Common myeloid progenitor, CD34-positive (primary cell): ENCODE measurements at regions not wholly inside any gene's neighbourhood (a gene's known extent, or its start where the extent isn't known, plus 50 kb on each side); places are given as distances from the start of the nearest gene placed in this dataset.

ENCODE experiments used
- CTCF ChIA-PET: fragments of 350-600 bp; sonication (Branson Sonifier 250); formaldehyde crosslinking; loops from one replicate; lab custom pipeline; 2021; ENCODE audit warnings: antibody characterized with exemption; lab: Charles Lee
- POLR2A ChIA-PET: fragments of 350-600 bp; sonication (Branson Sonifier 250); formaldehyde crosslinking; loops from one replicate; lab custom pipeline; 2021; ENCODE audit warnings: antibody characterized with exemption; lab: Charles Lee
- DNase-seq, 3 donors: peaks; one replicate each; pipeline versions ENCODE4 v3.0.0 to v3.0.0-alpha.2; 2013
- H3K27ac ChIP-seq, 2 experiments: 1 replicate in 1 of 2; 2 replicates in 1 of 2; pipeline ENCODE4 v1.7.0; 2013; ENCODE audit warnings: inconsistent platforms in 2 of 2, low read length in 2 of 2, mild to moderate bottlenecking in 2 of 2, low read depth in 1 of 2, moderate library complexity in 1 of 2; ENCODE audit not compliant: severe bottlenecking in 2 of 2, insufficient read depth in 1 of 2, poor library complexity in 1 of 2
- H3K27me3 ChIP-seq, 5 experiments: replicated peaks in 2 of 5; 1 replicate in 3 of 5; 2 replicates in 2 of 5; pipeline versions ENCODE4 v1.6.1 to v1.7.0; 2013; ENCODE audit warnings: low read length in 4 of 5, mild to moderate bottlenecking in 2 of 5, moderate library complexity in 2 of 5, inconsistent platforms in 1 of 5; ENCODE audit not compliant: insufficient read depth in 5 of 5, control insufficient read depth in 4 of 5
- H3K36me3 ChIP-seq, 4 experiments: 1 replicate in 2 of 4; 2 replicates in 2 of 4; pipeline versions ENCODE4 v1.6.1 to v1.7.0; 2013; ENCODE audit warnings: low read length in 3 of 4, control low read depth in 1 of 4, mild to moderate bottlenecking in 1 of 4; ENCODE audit not compliant: control insufficient read depth in 4 of 4, insufficient read depth in 4 of 4
- H3K4me1 ChIP-seq, 4 experiments: 1 replicate in 3 of 4; 2 replicates in 1 of 4; pipeline versions ENCODE4 v1.6.1 to v1.7.1; 2013; ENCODE audit warnings: low read length in 3 of 4, mild to moderate bottlenecking in 3 of 4, control low read depth in 1 of 4, inconsistent platforms in 1 of 4, moderate library complexity in 1 of 4; ENCODE audit not compliant: control insufficient read depth in 4 of 4, insufficient read depth in 4 of 4; ENCODE audit errors: control extremely low read depth in 1 of 4
- H3K4me3 ChIP-seq, 7 experiments: 1 replicate in 4 of 7; 2 replicates in 3 of 7; pipeline versions ENCODE4 v1.5.1 to v1.7.0; 2013; ENCODE audit warnings: mild to moderate bottlenecking in 7 of 7, low read length in 6 of 7, moderate library complexity in 6 of 7, inconsistent platforms in 2 of 7, low read depth in 2 of 7, control low read depth in 1 of 7; ENCODE audit not compliant: insufficient read depth in 4 of 7, control insufficient read depth in 1 of 7; ENCODE audit errors: extremely low read depth in 1 of 7
- H3K9me3 ChIP-seq, 5 experiments: 1 replicate in 4 of 5; 2 replicates in 1 of 5; pipeline versions ENCODE4 v1.6.1 to v1.7.1; 2013; ENCODE audit warnings: low read length in 4 of 5, mild to moderate bottlenecking in 2 of 5, inconsistent platforms in 1 of 5, low read depth in 1 of 5, moderate library complexity in 1 of 5; ENCODE audit not compliant: control insufficient read depth in 4 of 5, insufficient read depth in 2 of 5; ENCODE audit errors: control extremely low read depth in 1 of 5
- WGBS: methylation state at CpG from one replicate; pipeline ENCODE4 v1.1.5; 2013; ENCODE audit not compliant: insufficient coverage; 5-methylcytosine and 5-hydroxymethylcytosine counted together

GRCh38 chr11:26891501-26891900 is 102.4 kb upstream of the FIBIN start:
- no peaks in the 10 kb centered on the region for H3K36me3 ChIP-seq
- WGBS, result no CpG with 5 or more reads among the region's 2 CpGs
- ChIA-PET POLR2A (no interaction called here), CTCF (no interaction called here)
- H3K27me3 ChIP-seq, result no peaks in the 10 kb centered on the region
- no peaks in the 10 kb centered on the region for H3K9me3 ChIP-seq
- H3K27ac ChIP-seq, result no peak overlapping the region
- H3K4me1 ChIP-seq, result no peaks in the 10 kb centered on the region
- no peak for DNase-seq
- no peak overlapping the region for H3K4me3 ChIP-seq

GRCh38 chr11:26896719-26897118 is 97.2 kb upstream of the FIBIN start:
- no peaks in the 10 kb centered on the region for H3K36me3 ChIP-seq
- no peak overlapping the region for H3K27ac ChIP-seq
- H3K4me3 ChIP-seq, result no peak overlapping the region
- ChIA-PET POLR2A (no interaction called here), CTCF (no interaction called here)
- 80% methylated on average over 1 of the region's 2 CpGs for WGBS
- no peaks in the 10 kb centered on the region for H3K27me3 ChIP-seq
- no peaks in the 10 kb centered on the region for H3K9me3 ChIP-seq
- no peaks in the 10 kb centered on the region for H3K4me1 ChIP-seq
- DNase-seq, result no peak

- POLR2A ChIA-PET, result no interaction called here
- Histone ChIP-seq H3K4me3 (no peak overlapping the region), H3K4me1 (no peaks in the 10 kb centered on the region), H3K9me3 (no peaks in the 10 kb centered on the region), H3K36me3 (no peaks in the 10 kb centered on the region), H3K27ac (no peak overlapping the region), H3K27me3 (no peaks in the 10 kb centered on the region)
- whole genome bisulfite sequencing, result no CpG with 5 or more reads among the region's 1 CpG
- CTCF ChIA-PET, result no interaction called here
- no peak for DNase-seq
Observed at GRCh38 chr11:26898799-26899198, 95.1 kb upstream of the FIBIN start.

GRCh38 chr11:26901162-26901561 is 92.8 kb upstream of the FIBIN start:
- no peaks in the 10 kb centered on the region for H3K27me3 ChIP-seq
- H3K4me1 ChIP-seq, result no peaks in the 10 kb centered on the region
- no peak overlapping the region for H3K4me3 ChIP-seq
- H3K36me3 ChIP-seq, result no peaks in the 10 kb centered on the region
- ChIA-PET POLR2A (no interaction called here), CTCF (no interaction called here)
- H3K27ac ChIP-seq, result no peak overlapping the region
- WGBS, result no CpG with 5 or more reads among the region's 1 CpG
- H3K9me3 ChIP-seq, result no peaks in the 10 kb centered on the region
- no peak for DNase-seq

- Histone ChIP-seq H3K27me3 (no peaks in the 10 kb centered on the region), H3K4me3 (no peak overlapping the region), H3K27ac (no peak overlapping the region), H3K4me1 (no peaks in the 10 kb centered on the region), H3K9me3 (peaks cover 0 to 1% (median 0%) of the 10 kb centered on the region in 5 experiments), H3K36me3 (no peaks in the 10 kb centered on the region)
- WGBS, result 100% methylated on average over 1 of the region's 1 CpG
- DNase-seq, result no peak
- ChIA-PET POLR2A (no interaction called here), CTCF (no interaction called here)
Observed at GRCh38 chr11:26904132-26904531, 89.8 kb upstream of the FIBIN start.

GRCh38 chr11:26904801-26905200 is 89.1 kb upstream of the FIBIN start:
- no peak for DNase-seq
- no peaks in the 10 kb centered on the region for H3K36me3 ChIP-seq
- no peaks in the 10 kb centered on the region for H3K27me3 ChIP-seq
- H3K27ac ChIP-seq, result no peak overlapping the region
- ChIA-PET CTCF (no interaction called here), POLR2A (no interaction called here)
- WGBS, result no CpG with 5 or more reads among the region's 1 CpG
- H3K4me1 ChIP-seq, result no peaks in the 10 kb centered on the region
- H3K4me3 ChIP-seq, result no peak overlapping the region
- peaks cover 0 to 1% (median 0%) of the 10 kb centered on the region in 5 experiments for H3K9me3 ChIP-seq

- WGBS, result 86% methylated on average over 1 of the region's 3 CpGs
- Histone ChIP-seq H3K27me3 (no peaks in the 10 kb centered on the region), H3K4me3 (no peak overlapping the region), H3K27ac (no peak overlapping the region), H3K9me3 (peaks cover 0 to 1% (median 0%) of the 10 kb centered on the region in 5 experiments), H3K4me1 (no peaks in the 10 kb centered on the region), H3K36me3 (no peaks in the 10 kb centered on the region)
- ChIA-PET CTCF (no interaction called here), POLR2A (no interaction called here)
- no peak for DNase-seq
Observed at GRCh38 chr11:26905368-26905767, 88.5 kb upstream of the FIBIN start.
